Hepatocyte (in vitro differentiated cells): ENCODE measurements at regions not wholly inside any gene's neighbourhood (a gene's known extent, or its start where the extent isn't known, plus 50 kb on each side); places are given as distances from the start of the nearest gene placed in this dataset.

ENCODE experiments used
- DNase-seq: peaks from one replicate; pipeline ENCODE4 v3.0.0-alpha.2; 2016; ENCODE audit warnings: low spot score
- H2AFZ ChIP-seq: fragments of 200-600 bp; sonication (generic); 2 replicates; pipeline ENCODE4 v1.6.0; 2016; ENCODE audit warnings: antibody characterized with exemption, mild to moderate bottlenecking
- H3K27ac ChIP-seq: fragments of 200-600 bp; sonication (generic); 2 replicates; pipeline ENCODE4 v1.5.1; 2016; ENCODE audit warnings: mild to moderate bottlenecking
- H3K27me3 ChIP-seq: fragments of 200-600 bp; sonication (generic); 2 replicates; pipeline ENCODE4 v1.6.1; 2016
- H3K36me3 ChIP-seq: fragments of 200-600 bp; sonication (generic); replicated peaks from 2 replicates; pipeline ENCODE4 v1.5.1; 2016; ENCODE audit warnings: low read depth; ENCODE audit not compliant: insufficient read depth
- H3K4me1 ChIP-seq: fragments of 200-600 bp; sonication (generic); 2 replicates; pipeline ENCODE4 v1.5.1; 2016; ENCODE audit warnings: mild to moderate bottlenecking, moderate library complexity; ENCODE audit not compliant: insufficient read depth
- H3K4me2 ChIP-seq: fragments of 200-600 bp; sonication (generic); 2 replicates; pipeline ENCODE4 v1.6.0; 2016
- H3K4me3 ChIP-seq: fragments of 200-600 bp; sonication (generic); 2 replicates; pipeline ENCODE4 v1.5.1; 2016; ENCODE audit warnings: mild to moderate bottlenecking
- H3K79me2 ChIP-seq: fragments of 200-600 bp; sonication (generic); 2 replicates; pipeline ENCODE4 v1.6.0; 2017; ENCODE audit warnings: mild to moderate bottlenecking
- H3K9me2 ChIP-seq: fragments of 200-600 bp; sonication (generic); replicated peaks from 2 replicates; pipeline ENCODE4 v1.6.0; 2017; ENCODE audit warnings: mild to moderate bottlenecking; ENCODE audit not compliant: insufficient read depth
- H3K9me3 ChIP-seq: fragments of 200-600 bp; sonication (generic); 2 replicates; pipeline ENCODE4 v1.5.1; 2016; ENCODE audit warnings: low read depth, mild to moderate bottlenecking
- H4K20me1 ChIP-seq: fragments of 200-600 bp; sonication (generic); 2 replicates; pipeline ENCODE4 v1.6.0; 2016; ENCODE audit warnings: mild to moderate bottlenecking; ENCODE audit not compliant: insufficient read depth, poor library complexity, severe bottlenecking
- EZH2 ChIP-seq: fragments of 200-600 bp; sonication (generic); IDR thresholded peaks from 2 replicates; pipeline ENCODE4 v1.6.1; 2016; ENCODE audit warnings: antibody characterized with exemption, mild to moderate bottlenecking, borderline replicate concordance
- EZH2phosphoT487 ChIP-seq: fragments of 200-600 bp; sonication (generic); IDR thresholded peaks from one replicate; pipeline ENCODE4 v1.6.1; 2018; ENCODE audit warnings: antibody characterized with exemption, mild to moderate bottlenecking, low read depth, moderate library complexity; ENCODE audit not compliant: unreplicated experiment, severe bottlenecking
- WGBS: methylation state at CpG from one replicate; pipeline ENCODE4 v1.1.6; 2016; ENCODE audit warnings: low lambda C conversion rate; ENCODE audit errors: missing lambda C conversion rate; 5-methylcytosine and 5-hydroxymethylcytosine counted together
- TF ChIP-seq, protein P1 (sequence below): fragments of 200-600 bp; sonication (generic); IDR thresholded peaks from 2 replicates; pipeline ENCODE4 v1.5.1; 2016; ENCODE audit warnings: antibody characterized with exemption, mild to moderate bottlenecking; ENCODE audit not compliant: poor library complexity

DNA sequence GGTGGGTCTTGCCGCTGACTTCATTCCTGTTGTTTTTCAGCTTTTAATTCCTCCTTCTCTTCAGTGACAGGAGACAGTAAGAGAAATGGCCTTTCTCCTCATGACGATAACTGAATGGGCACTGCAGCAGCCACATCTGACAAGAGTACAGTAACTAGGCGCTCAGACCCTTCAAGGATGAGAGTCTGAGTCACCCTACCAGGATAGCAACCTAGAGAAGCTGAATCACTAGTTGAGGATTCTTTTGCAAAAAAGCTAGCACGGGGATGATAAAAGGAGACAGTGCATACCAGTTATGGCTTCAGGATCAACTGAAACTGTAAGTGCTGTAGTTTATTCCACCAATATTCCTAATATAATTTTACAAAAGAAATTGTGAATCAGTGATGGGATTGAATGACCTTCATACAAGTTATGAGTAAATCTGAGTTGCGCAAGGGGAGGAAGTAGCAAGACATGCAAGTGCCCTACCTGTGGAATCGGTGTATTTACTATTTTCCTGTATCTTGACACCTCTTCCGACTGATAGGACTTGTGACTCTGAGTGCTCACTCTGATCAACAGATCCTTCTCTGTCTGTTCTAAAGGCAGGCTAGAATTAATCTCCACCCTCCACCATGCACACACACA is 161.8 kb upstream of the GRIK2 start:
- no peak for DNase-seq
- H3K27ac ChIP-seq = no peak overlapping the region
- no peaks in the 10 kb centered on the region for H3K36me3 ChIP-seq
- H3K4me3 ChIP-seq = no peak overlapping the region
- no peaks in the 10 kb centered on the region for H3K4me1 ChIP-seq
- no peaks in the 10 kb centered on the region for H3K79me2 ChIP-seq
- 95% methylated on average over 7 of the region's 7 CpGs for WGBS
- H3K4me2 ChIP-seq = no peak overlapping the region
- H3K9me2 ChIP-seq = no peaks in the 10 kb centered on the region
- TF ChIP-seq EZH2phosphoT487 = no peak
- TF ChIP-seq EZH2 = no peak
- TF ChIP-seq, protein P1, sequence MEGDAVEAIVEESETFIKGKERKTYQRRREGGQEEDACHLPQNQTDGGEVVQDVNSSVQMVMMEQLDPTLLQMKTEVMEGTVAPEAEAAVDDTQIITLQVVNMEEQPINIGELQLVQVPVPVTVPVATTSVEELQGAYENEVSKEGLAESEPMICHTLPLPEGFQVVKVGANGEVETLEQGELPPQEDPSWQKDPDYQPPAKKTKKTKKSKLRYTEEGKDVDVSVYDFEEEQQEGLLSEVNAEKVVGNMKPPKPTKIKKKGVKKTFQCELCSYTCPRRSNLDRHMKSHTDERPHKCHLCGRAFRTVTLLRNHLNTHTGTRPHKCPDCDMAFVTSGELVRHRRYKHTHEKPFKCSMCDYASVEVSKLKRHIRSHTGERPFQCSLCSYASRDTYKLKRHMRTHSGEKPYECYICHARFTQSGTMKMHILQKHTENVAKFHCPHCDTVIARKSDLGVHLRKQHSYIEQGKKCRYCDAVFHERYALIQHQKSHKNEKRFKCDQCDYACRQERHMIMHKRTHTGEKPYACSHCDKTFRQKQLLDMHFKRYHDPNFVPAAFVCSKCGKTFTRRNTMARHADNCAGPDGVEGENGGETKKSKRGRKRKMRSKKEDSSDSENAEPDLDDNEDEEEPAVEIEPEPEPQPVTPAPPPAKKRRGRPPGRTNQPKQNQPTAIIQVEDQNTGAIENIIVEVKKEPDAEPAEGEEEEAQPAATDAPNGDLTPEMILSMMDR = no peak
- H4K20me1 ChIP-seq = no peaks in the 10 kb centered on the region
- H2AFZ ChIP-seq = no peak overlapping the region
- H3K27me3 ChIP-seq = no peaks in the 10 kb centered on the region
- H3K9me3 ChIP-seq = no peaks in the 10 kb centered on the region

DNA sequence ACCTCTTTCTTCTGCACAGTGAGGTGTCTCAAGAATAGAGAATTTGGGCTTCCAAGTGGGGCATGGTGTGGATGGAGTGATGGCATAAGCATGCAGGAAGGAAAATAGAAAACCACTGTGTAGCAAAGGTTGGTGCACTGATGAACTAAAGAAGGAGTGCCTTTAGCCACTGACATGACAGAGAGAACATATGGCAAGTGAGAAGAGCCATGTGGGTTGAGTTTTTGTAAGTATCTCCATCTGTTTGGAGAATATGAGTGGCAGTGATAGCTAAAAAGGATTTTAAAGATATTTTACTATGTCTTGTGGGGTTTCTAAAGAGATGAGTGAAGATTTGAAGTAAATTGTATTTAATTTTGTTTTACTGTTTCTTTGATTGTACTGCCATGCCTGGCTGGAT is 160.5 kb upstream of the GRIK2 start:
- TF ChIP-seq, protein P1 = no peak
- TF ChIP-seq EZH2phosphoT487 = no peak
- TF ChIP-seq EZH2 = no peak
- Histone ChIP-seq H3K79me2 (no peaks in the 10 kb centered on the region), H3K9me3 (no peaks in the 10 kb centered on the region), H4K20me1 (no peaks in the 10 kb centered on the region), H3K4me1 (no peaks in the 10 kb centered on the region), H3K27ac (no peak overlapping the region), H3K36me3 (no peaks in the 10 kb centered on the region), H2AFZ (no peak overlapping the region), H3K4me2 (no peak overlapping the region), H3K9me2 (no peaks in the 10 kb centered on the region), H3K4me3 (no peak overlapping the region), H3K27me3 (no peaks in the 10 kb centered on the region)
- no peak for DNase-seq

DNA sequence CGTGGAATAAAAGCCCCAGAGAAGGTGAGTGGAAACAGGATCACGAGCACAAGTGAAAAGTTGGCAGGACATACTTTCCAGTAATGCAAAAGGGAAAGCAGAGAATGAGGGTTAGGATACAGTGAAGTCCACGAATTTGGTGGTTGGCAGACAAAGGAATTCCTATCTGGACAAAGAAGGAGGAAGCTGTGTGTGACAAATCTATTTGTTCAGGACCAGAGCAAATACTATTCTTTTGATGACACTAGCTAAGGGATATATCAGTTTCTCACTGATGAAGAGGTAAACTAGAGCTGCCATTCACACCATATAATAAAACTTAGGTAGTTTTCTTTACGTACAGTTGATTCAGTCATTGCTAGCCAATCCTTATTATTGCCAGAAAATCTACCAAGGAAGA is 156.8 kb upstream of the GRIK2 start:
- no peak overlapping the region for H2AFZ ChIP-seq
- H3K9me3 ChIP-seq = no peaks in the 10 kb centered on the region
- no peaks in the 10 kb centered on the region for H3K27me3 ChIP-seq
- no peaks in the 10 kb centered on the region for H3K4me1 ChIP-seq
- no peak overlapping the region for H3K27ac ChIP-seq
- WGBS = 75% methylated on average over 4 of the region's 4 CpGs
- H4K20me1 ChIP-seq = no peaks in the 10 kb centered on the region
- no peaks in the 10 kb centered on the region for H3K9me2 ChIP-seq
- H3K36me3 ChIP-seq = no peaks in the 10 kb centered on the region
- H3K4me2 ChIP-seq = no peak overlapping the region
- no peaks in the 10 kb centered on the region for H3K79me2 ChIP-seq
- TF ChIP-seq EZH2phosphoT487 (no peak), EZH2 (no peak)
- TF ChIP-seq, protein P1 = no peak
- DNase-seq = no peak
- H3K4me3 ChIP-seq = no peak overlapping the region

DNA sequence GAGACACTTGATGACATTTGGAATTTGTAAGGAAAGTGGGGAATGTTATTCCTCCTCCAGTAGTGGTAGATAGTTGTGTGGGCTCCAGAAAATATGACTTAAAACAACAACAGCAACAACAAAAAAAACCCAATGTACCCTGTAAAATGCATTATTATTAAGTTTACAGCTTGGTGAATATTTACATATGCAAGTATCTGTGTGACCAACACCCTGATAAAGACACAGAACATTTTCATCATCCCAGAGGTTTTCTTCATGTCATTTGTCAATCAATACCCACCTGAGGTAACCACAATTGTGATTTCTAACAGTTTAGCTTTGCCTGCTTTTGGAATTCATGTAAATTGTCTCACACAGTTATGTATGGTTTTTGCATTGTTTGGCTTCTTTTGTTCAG is 152.1 kb upstream of the GRIK2 start:
- TF ChIP-seq, protein P1 = no peak
- TF ChIP-seq EZH2 (no peak), EZH2phosphoT487 (no peak)

More for the DNA sequence above, 152.1 kb upstream of the GRIK2 start:
- no peaks in the 10 kb centered on the region for H3K79me2 ChIP-seq
- H2AFZ ChIP-seq = no peak overlapping the region
- no peaks in the 10 kb centered on the region for H3K27me3 ChIP-seq
- H3K36me3 ChIP-seq = no peaks in the 10 kb centered on the region
- no peaks in the 10 kb centered on the region for H3K9me3 ChIP-seq
- no peaks in the 10 kb centered on the region for H3K4me1 ChIP-seq
- no peak overlapping the region for H3K4me2 ChIP-seq
- no peaks in the 10 kb centered on the region for H3K9me2 ChIP-seq
- DNase-seq = no peak
- no peak overlapping the region for H3K27ac ChIP-seq
- H3K4me3 ChIP-seq = no peak overlapping the region
- H4K20me1 ChIP-seq = no peaks in the 10 kb centered on the region
